OCI-LY1 (cell line): ENCODE measurements at regions not wholly inside any gene's neighbourhood (a gene's known extent, or its start where the extent isn't known, plus 50 kb on each side); places are given as distances from the start of the nearest gene placed in this dataset.

ENCODE experiments used
- CTCF ChIP-seq: fragments of 200-600 bp; sonication (generic), shearing (Covaris generic); IDR thresholded peaks from 2 replicates; pipeline ENCODE4 v1.5.1; 2017; ENCODE audit warnings: mild to moderate bottlenecking, antibody characterized with exemption, low read length, moderate library complexity, mixed read lengths
- EZH2 ChIP-seq: fragments of 200-600 bp; sonication (generic), shearing (Covaris generic); IDR thresholded peaks from 2 replicates; pipeline ENCODE4 v1.8.0; 2017; ENCODE audit warnings: borderline replicate concordance, mixed run types, mild to moderate bottlenecking, antibody characterized with exemption, low read length, moderate library complexity, mixed read lengths

GRCh38 chr1:60875138-60875537 is 207.2 kb upstream of the NFIA start:
- TF ChIP-seq CTCF, result no peak
- TF ChIP-seq EZH2, result no peak
